Neutrophil (primary cell): ENCODE measurements at regions not wholly inside any gene's neighbourhood (a gene's known extent, or its start where the extent isn't known, plus 50 kb on each side); places are given as distances from the start of the nearest gene placed in this dataset.

Experiments
- H3K27ac ChIP-seq: fragments of 200-600 bp; sonication (generic); 2 replicates; pipeline ENCODE4 v1.5.1; 2016; ENCODE audit warnings: mild to moderate bottlenecking, moderate library complexity
- H3K27me3 ChIP-seq: fragments of 200-600 bp; sonication (generic); 2 replicates; pipeline ENCODE4 v1.6.0; 2016; ENCODE audit warnings: mild to moderate bottlenecking
- H3K36me3 ChIP-seq: fragments of 200-600 bp; sonication (generic); 2 replicates; pipeline ENCODE4 v1.5.1; 2017
- H3K4me1 ChIP-seq, 2 experiments: fragments of 200-600 bp in 1 of 2; sonication (generic) in 1 of 2; 1 replicate in 1 of 2; 2 replicates in 1 of 2; pipeline versions ENCODE4 v1.5.1 to v1.6.1; 2013 to 2016; ENCODE audit warnings: low read depth in 1 of 2, low read length in 1 of 2, mild to moderate bottlenecking in 1 of 2, moderate library complexity in 1 of 2; ENCODE audit not compliant: control insufficient read depth in 1 of 2, insufficient read depth in 1 of 2
- H3K4me3 ChIP-seq, 2 experiments: fragments of 200-600 bp in 1 of 2; sonication (generic) in 1 of 2; 1 replicate in 1 of 2; 2 replicates in 1 of 2; pipeline ENCODE4 v1.5.1; 2013 to 2016; ENCODE audit warnings: low read depth in 1 of 2, low read length in 1 of 2, mild to moderate bottlenecking in 1 of 2, moderate library complexity in 1 of 2
- H3K9me3 ChIP-seq: fragments of 200-600 bp; sonication (generic); 2 replicates; pipeline ENCODE4 v1.5.1; 2016
- CTCF ChIP-seq: fragments of 200-600 bp; sonication (generic); IDR thresholded peaks from 2 replicates; pipeline ENCODE4 v1.5.1; 2016; ENCODE audit warnings: antibody characterized with exemption

- Histone ChIP-seq H3K9me3 (no peaks in the 10 kb centered on the region), H3K36me3 (no peaks in the 10 kb centered on the region), H3K4me1 (no peaks in the 10 kb centered on the region), H3K27me3 (peaks cover 57% of the 10 kb centered on the region), H3K4me3 (no peak overlapping the region), H3K27ac (no peak overlapping the region)
- no peak for TF ChIP-seq CTCF
Measured at GRCh38 chr2:203605302-203605701, 70.2 kb upstream of the RAPH1 start.

- TF ChIP-seq CTCF: no peak
- H3K36me3 ChIP-seq: no peaks in the 10 kb centered on the region
- H3K27ac ChIP-seq: no peak overlapping the region
- no peak overlapping the region for H3K4me3 ChIP-seq
- H3K4me1 ChIP-seq: no peaks in the 10 kb centered on the region
- peaks cover 50% of the 10 kb centered on the region for H3K27me3 ChIP-seq
- no peaks in the 10 kb centered on the region for H3K9me3 ChIP-seq
Measured at GRCh38 chr2:203606051-203606450, 71.0 kb upstream of the RAPH1 start.

DNA sequence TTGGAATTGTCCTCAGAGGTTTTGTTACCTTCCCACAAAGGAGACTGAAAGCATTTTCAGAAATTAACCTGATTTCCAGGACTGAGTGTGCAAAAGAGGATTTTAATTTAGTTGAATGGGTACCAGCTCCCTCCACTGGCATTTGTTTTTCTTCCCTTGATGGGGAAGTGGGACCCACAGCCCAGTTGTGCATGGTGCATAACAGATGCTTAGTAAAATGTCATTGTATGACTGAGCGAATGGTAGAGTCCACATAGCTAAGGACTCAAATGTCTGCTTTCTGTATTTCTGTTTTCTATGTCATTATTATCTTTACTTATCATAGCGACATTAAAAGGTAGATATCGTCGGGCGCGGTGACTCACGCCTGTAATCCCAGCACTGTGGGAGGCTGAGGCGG, 75.5 kb upstream of the RAPH1 start:
- Histone ChIP-seq H3K4me1 (no peaks in the 10 kb centered on the region), H3K4me3 (no peak overlapping the region), H3K27me3 (peaks cover 18% of the 10 kb centered on the region), H3K9me3 (no peaks in the 10 kb centered on the region), H3K27ac (no peak overlapping the region), H3K36me3 (no peaks in the 10 kb centered on the region)
- no peak for TF ChIP-seq CTCF

DNA sequence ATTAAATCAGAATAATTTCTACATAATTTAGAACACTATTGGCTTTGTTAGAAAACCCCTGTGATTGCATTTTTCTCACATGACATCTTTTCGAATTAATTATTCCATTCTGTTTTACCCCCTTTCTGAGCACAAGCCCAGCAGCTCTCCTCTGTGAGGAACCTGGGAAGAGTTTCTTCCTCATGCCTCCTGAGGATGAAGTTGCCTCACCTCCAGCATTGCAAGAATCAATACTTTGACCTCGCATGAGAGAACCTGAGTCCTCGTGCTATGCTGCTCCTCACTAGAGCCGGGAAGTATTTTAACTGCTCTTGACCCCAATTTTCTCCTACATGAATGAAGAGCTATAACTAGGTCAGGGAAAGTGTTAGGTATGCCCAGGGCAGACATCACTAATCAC, 77.1 kb upstream of the RAPH1 start:
- peaks cover 12% of the 10 kb centered on the region for H3K27me3 ChIP-seq
- H3K27ac ChIP-seq: no peak overlapping the region
- H3K9me3 ChIP-seq: no peaks in the 10 kb centered on the region
- H3K36me3 ChIP-seq: no peaks in the 10 kb centered on the region
- no peaks in the 10 kb centered on the region for H3K4me1 ChIP-seq
- H3K4me3 ChIP-seq: no peak overlapping the region
- no peak for TF ChIP-seq CTCF

DNA sequence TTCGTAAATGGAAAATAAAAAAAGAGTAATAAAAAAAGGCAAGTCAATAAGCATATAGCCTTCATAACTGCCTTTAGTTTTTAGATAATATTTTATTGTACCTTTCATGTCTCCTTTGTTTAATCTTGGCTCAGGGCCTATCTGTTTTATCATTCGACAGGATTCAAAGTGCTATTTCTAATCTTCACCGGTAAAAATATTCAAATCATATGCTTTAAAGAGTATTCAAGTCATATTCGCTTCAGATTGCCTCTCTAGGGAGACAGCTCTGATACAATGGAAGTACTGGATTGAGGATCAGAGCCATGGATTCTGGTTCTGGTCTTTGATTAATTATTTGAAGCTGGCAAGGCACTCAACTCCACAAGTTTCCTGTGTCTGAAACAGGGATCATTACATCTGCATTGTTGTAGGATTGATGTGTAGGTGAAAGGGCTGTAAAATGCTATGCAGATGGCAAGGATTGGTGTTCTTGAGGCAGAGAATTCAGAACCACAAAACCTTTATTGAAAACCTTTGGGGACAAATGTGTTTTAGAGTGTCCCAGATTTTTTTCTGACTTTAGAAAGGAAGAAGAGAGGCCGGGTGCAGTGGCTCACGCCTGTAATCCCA, 84.3 kb upstream of the RAPH1 start:
- H3K27ac ChIP-seq: no peak overlapping the region
- TF ChIP-seq CTCF: no peak
- no peak overlapping the region for H3K4me3 ChIP-seq
- H3K27me3 ChIP-seq: no peaks in the 10 kb centered on the region
- no peaks in the 10 kb centered on the region for H3K9me3 ChIP-seq
- no peaks in the 10 kb centered on the region for H3K36me3 ChIP-seq
- H3K4me1 ChIP-seq: no peaks in the 10 kb centered on the region
